ENCODE measurements at regions not wholly inside any gene's neighbourhood (a gene's known extent, or its start where the extent isn't known, plus 50 kb on each side); places are given as distances from the start of the nearest gene placed in this dataset.

DNA sequence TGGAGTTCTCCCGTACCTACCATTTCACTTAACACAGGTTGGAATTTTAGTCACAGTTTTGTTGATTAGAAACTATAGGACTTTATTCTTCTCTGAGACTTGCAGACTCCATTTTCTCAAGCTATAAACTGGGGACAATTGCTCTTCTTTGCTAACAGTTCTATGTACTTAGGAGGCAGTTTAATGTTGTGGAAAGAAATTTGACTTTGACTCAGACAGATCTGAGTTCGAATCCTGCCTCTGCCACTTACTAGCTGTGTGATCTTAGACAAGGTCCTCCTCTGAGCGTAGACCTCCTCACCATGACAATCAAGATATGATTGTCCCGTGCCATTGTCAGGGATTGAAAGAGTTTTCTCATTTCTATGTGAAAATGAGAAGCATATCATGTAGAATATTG lies 196.4 kb upstream of the HES1 start:
- TF ChIP-seq, protein P1, sequence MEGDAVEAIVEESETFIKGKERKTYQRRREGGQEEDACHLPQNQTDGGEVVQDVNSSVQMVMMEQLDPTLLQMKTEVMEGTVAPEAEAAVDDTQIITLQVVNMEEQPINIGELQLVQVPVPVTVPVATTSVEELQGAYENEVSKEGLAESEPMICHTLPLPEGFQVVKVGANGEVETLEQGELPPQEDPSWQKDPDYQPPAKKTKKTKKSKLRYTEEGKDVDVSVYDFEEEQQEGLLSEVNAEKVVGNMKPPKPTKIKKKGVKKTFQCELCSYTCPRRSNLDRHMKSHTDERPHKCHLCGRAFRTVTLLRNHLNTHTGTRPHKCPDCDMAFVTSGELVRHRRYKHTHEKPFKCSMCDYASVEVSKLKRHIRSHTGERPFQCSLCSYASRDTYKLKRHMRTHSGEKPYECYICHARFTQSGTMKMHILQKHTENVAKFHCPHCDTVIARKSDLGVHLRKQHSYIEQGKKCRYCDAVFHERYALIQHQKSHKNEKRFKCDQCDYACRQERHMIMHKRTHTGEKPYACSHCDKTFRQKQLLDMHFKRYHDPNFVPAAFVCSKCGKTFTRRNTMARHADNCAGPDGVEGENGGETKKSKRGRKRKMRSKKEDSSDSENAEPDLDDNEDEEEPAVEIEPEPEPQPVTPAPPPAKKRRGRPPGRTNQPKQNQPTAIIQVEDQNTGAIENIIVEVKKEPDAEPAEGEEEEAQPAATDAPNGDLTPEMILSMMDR (IDR thresholded peaks at IDR 0.05 in 8 of 11, conservative IDR thresholded peaks at IDR 0.05 in 3 of 11): no peak
- no peak for TF ChIP-seq POLR2A (IDR thresholded peaks at IDR 0.05)
